ENCODE measurements at regions not wholly inside any gene's neighbourhood (a gene's known extent, or its start where the extent isn't known, plus 50 kb on each side); places are given as distances from the start of the nearest gene placed in this dataset.

DNA sequence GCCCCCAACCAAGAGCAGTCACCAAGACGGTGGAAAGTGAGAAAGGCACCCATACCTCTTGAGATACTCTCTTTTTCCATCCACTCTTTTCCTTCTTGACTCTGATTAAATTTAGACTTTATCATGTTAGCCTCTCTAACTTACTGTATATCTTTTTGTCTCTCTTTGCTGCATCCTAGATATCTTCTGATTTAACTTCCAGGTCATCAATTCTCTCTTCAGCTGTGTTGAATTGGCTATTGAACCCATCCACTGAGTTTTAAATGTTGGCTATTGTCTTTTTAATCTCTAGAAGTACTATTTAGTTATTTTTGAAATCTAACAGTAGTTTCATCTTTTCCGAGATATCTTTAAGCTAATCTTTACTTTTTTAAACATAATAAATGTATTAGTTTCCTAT lies 78.3 kb upstream of the MBOAT2 start:
- Histone ChIP-seq H4K20me1 (replicated peaks in 1 of 2; ENCODE audit: control insufficient read depth in 1 of 2, insufficient read depth in 2 of 2, low read length in 2 of 2) (no peaks in the 10 kb centered on the region), H3K36me3 (ENCODE audit: control insufficient read depth in 2 of 4, insufficient read depth in 4 of 4, low read length in 3 of 4) (no peaks in the 10 kb centered on the region), H3K23ac (ENCODE audit: insufficient read length) (no peak overlapping the region), H3K27me3 (replicated peaks in 1 of 4; ENCODE audit: control insufficient read depth in 3 of 4, extremely low read depth in 1 of 4, insufficient read depth in 3 of 4, low read length in 3 of 4) (peaks cover 0 to 3% (median 0%) of the 10 kb centered on the region in 4 experiments; a peak in 2 of 7 replicates), H4K8ac (ENCODE audit: extremely low read depth, insufficient read depth, low read length) (no peak overlapping the region), H2BK5ac (ENCODE audit: low read depth, low read length) (no peak overlapping the region), H3K79me1 (ENCODE audit: low read depth, low read length) (no peaks in the 10 kb centered on the region), H3K4me2 (ENCODE audit: insufficient read depth in 1 of 2, low read depth in 2 of 2, low read length in 2 of 2) (no peak overlapping the region), H3K14ac (ENCODE audit: insufficient read length) (no peak overlapping the region), H3K23me2 (ENCODE audit: low read depth, low read length) (no peaks in the 10 kb centered on the region), H2BK20ac (ENCODE audit: low read length) (no peak overlapping the region), H2BK15ac (ENCODE audit: low read length) (no peak overlapping the region), H2BK12ac (ENCODE audit: low read depth, low read length) (no peak overlapping the region), H3K4me1 (replicated peaks in 1 of 4; ENCODE audit: control insufficient read depth in 3 of 4, insufficient read depth in 4 of 4, low read length in 3 of 4) (no peaks in the 10 kb centered on the region; a peak in 1 of 7 replicates), H3K79me2 (ENCODE audit: control insufficient read depth in 1 of 2, insufficient read depth in 2 of 2, low read length in 2 of 2) (no peaks in the 10 kb centered on the region), H3K18ac (ENCODE audit: extremely low read depth, low read length) (no peak overlapping the region), H3K4me3 (ENCODE audit: extremely low read depth in 1 of 4, insufficient read depth in 2 of 4, low read depth in 3 of 4, low read length in 4 of 4) (no peak overlapping the region), H3K56ac (replicated peaks; ENCODE audit: insufficient read length, low read depth, low read length) (no peak overlapping the region), H2AFZ (ENCODE audit: low read length) (no peak overlapping the region), H3K4ac (replicated peaks; ENCODE audit: insufficient read length, low read depth, low read length) (no peak overlapping the region), H3K27ac (ENCODE audit: low read depth, low read length) (no peak overlapping the region), H4K91ac (replicated peaks; ENCODE audit: insufficient read length, low read length) (no peak overlapping the region), H3K9me3 (ENCODE audit: insufficient read depth in 2 of 2, low read depth in 1 of 2, low read length in 1 of 2) (peaks cover 3 to 6% of the 10 kb centered on the region in 2 experiments; a peak in 3 of 4 replicates), H2AK5ac (ENCODE audit: low read depth, low read length) (no peak overlapping the region), H4K5ac (ENCODE audit: insufficient read length, low read depth, low read length) (no peak overlapping the region), H2BK120ac (replicated peaks; ENCODE audit: low read depth, low read length) (no peak overlapping the region), H3K9ac (replicated peaks in 1 of 4; ENCODE audit: extremely low read depth in 1 of 4, low read depth in 3 of 4, low read length in 3 of 4) (no peak overlapping the region)
- CTCF ChIA-PET (ENCODE audit: partially characterized antibody) = interaction anchor here (1.5 kb wide), 1 partner anchor 95 kb away, joined by 3 read pairs; no protein-coding TSS in a partner anchor
- 87% methylated on average over 2 of the region's 2 CpGs; no CpG with 5 or more reads in 1 of the 2 experiments for WGBS, 2 experiments (ENCODE audit: extremely low coverage in 1 of 2, insufficient coverage in 1 of 2, insufficient read length in 1 of 2, insufficient replicate concordance in 2 of 2, low coverage in 1 of 2, low lambda C conversion rate in 2 of 2, missing lambda C conversion rate in 1 of 2)
- FAIRE-seq = no peak
- no peak for DNase-seq (ENCODE audit: low read depth in 1 of 2, low spot score in 2 of 2)
- POLR2A ChIA-PET (ENCODE audit: partially characterized antibody) = no interaction called here
- TF ChIP-seq, protein P1, sequence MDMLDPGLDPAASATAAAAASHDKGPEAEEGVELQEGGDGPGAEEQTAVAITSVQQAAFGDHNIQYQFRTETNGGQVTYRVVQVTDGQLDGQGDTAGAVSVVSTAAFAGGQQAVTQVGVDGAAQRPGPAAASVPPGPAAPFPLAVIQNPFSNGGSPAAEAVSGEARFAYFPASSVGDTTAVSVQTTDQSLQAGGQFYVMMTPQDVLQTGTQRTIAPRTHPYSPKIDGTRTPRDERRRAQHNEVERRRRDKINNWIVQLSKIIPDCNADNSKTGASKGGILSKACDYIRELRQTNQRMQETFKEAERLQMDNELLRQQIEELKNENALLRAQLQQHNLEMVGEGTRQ (IDR thresholded peaks at IDR 0.05; ENCODE audit: low read length) = no peak
- TF ChIP-seq EP300 (IDR thresholded peaks at IDR 0.05; ENCODE audit: borderline replicate concordance in 1 of 2, low read depth in 2 of 2, low read length in 2 of 2) (no peak), NRF1 (IDR thresholded peaks at IDR 0.05; ENCODE audit: low read depth, low read length) (no peak), CBX5 (IDR thresholded peaks at IDR 0.05; ENCODE audit: low read depth, low read length) (no peak), FOSL1 (IDR thresholded peaks at IDR 0.05; ENCODE audit: insufficient read depth, low read depth, low read length) (no peak), KDM5A (IDR thresholded peaks at IDR 0.05; ENCODE audit: low read length) (no peak)
- TF ChIP-seq, protein P2, sequence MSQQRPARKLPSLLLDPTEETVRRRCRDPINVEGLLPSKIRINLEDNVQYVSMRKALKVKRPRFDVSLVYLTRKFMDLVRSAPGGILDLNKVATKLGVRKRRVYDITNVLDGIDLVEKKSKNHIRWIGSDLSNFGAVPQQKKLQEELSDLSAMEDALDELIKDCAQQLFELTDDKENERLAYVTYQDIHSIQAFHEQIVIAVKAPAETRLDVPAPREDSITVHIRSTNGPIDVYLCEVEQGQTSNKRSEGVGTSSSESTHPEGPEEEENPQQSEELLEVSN (IDR thresholded peaks at IDR 0.05) = no peak

Data from H1 (cell line).